ENCODE measurements at regions not wholly inside any gene's neighbourhood (a gene's known extent, or its start where the extent isn't known, plus 50 kb on each side); places are given as distances from the start of the nearest gene placed in this dataset.

DNA sequence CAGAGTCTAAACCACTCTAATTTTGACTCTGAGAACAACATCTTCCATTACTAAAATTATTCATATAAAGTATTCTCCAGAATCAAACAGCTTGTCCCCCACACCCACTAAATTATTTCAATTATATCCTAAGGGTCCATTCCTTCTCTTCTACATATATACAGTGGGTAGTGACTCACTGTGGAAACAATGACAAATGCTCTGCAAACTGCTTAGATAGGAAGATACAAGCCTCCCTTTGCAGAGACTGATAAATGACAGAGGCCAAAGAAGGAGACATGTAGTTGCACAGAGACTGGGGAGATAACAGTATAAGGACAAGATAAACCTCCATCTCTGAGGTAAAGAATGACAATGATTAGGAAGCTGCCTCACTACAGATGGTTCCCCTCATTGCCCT lies 1087.4 kb downstream of the AGBL1 start:
- H3K27ac ChIP-seq (ENCODE audit: low read length) = no peak overlapping the region
- DNase-seq (ENCODE audit: low read depth, low spot score) = no peak
- H3K4me3 ChIP-seq (ENCODE audit: low read length) = no peak overlapping the region
- no peaks in the 10 kb centered on the region for H3K4me1 ChIP-seq (ENCODE audit: control insufficient read depth, insufficient read depth, low read length)
- no peaks in the 10 kb centered on the region for H3K9me3 ChIP-seq (ENCODE audit: control insufficient read depth, insufficient read depth, low read length)
- H3K36me3 ChIP-seq (ENCODE audit: control insufficient read depth, insufficient read depth, low read length) = no peaks in the 10 kb centered on the region
- no peaks in the 10 kb centered on the region for H3K27me3 ChIP-seq (ENCODE audit: control insufficient read depth, insufficient read depth, low read length)

GRCh38 chr15:87155771-87156170 lies 1076.1 kb downstream of the AGBL1 start:
- Histone ChIP-seq H3K27ac (ENCODE audit: low read length) (no peak overlapping the region), H3K4me3 (ENCODE audit: low read length) (no peak overlapping the region), H3K4me1 (ENCODE audit: control insufficient read depth, insufficient read depth, low read length) (no peaks in the 10 kb centered on the region), H3K27me3 (ENCODE audit: control insufficient read depth, insufficient read depth, low read length) (no peaks in the 10 kb centered on the region), H3K9me3 (ENCODE audit: control insufficient read depth, insufficient read depth, low read length) (no peaks in the 10 kb centered on the region), H3K36me3 (ENCODE audit: control insufficient read depth, insufficient read depth, low read length) (no peaks in the 10 kb centered on the region)
- WGBS (ENCODE audit: insufficient coverage, insufficient read length) = no CpG with 5 or more reads among the region's 4 CpGs
- DNase-seq (ENCODE audit: low read depth, low spot score) = no peak

GRCh38 chr15:87154761-87155160 lies 1075.1 kb downstream of the AGBL1 start:
- Histone ChIP-seq H3K36me3 (ENCODE audit: control insufficient read depth, insufficient read depth, low read length) (no peaks in the 10 kb centered on the region), H3K4me3 (ENCODE audit: low read length) (no peak overlapping the region), H3K27me3 (ENCODE audit: control insufficient read depth, insufficient read depth, low read length) (no peaks in the 10 kb centered on the region), H3K9me3 (ENCODE audit: control insufficient read depth, insufficient read depth, low read length) (no peaks in the 10 kb centered on the region), H3K4me1 (ENCODE audit: control insufficient read depth, insufficient read depth, low read length) (no peaks in the 10 kb centered on the region), H3K27ac (ENCODE audit: low read length) (no peak overlapping the region)
- DNase-seq (ENCODE audit: low read depth, low spot score) = no peak

DNA sequence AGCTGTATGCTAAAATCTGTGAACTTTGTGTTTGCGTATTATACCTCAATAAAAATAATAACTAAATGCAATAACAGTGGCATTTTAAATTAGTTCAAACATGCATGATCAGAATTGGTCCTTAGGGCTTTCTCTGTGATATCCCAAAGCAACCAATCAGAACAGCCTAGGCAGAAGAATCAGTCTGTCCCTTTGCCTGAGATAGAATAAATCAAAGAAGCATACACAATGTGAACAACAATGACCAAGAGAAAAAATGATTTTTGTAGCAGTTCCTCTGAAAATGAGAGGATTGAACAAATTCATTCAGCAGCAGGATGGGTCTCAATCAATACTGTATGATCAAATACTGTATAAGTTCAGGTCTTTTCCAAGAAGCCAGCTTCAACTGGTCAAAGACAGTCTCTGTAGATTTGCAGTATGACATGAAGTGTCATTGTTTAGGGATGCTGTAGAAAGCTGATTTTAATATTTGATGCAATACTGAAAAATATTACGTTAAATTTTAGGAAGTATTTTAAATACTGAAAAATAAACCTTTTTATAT lies 1071.6 kb downstream of the AGBL1 start:
- H3K27me3 ChIP-seq (ENCODE audit: control insufficient read depth, insufficient read depth, low read length) = no peaks in the 10 kb centered on the region
- H3K4me3 ChIP-seq (ENCODE audit: low read length) = no peak overlapping the region
- no peaks in the 10 kb centered on the region for H3K36me3 ChIP-seq (ENCODE audit: control insufficient read depth, insufficient read depth, low read length)
- no peak for DNase-seq (ENCODE audit: low read depth, low spot score)
- WGBS (ENCODE audit: insufficient coverage, insufficient read length) = 100% methylated on average over 1 of the region's 2 CpGs
- H3K4me1 ChIP-seq (ENCODE audit: control insufficient read depth, insufficient read depth, low read length) = no peaks in the 10 kb centered on the region
- no peaks in the 10 kb centered on the region for H3K9me3 ChIP-seq (ENCODE audit: control insufficient read depth, insufficient read depth, low read length)
- H3K27ac ChIP-seq (ENCODE audit: low read length) = no peak overlapping the region

GRCh38 chr15:87145696-87146095 lies 1066.0 kb downstream of the AGBL1 start:
- WGBS (ENCODE audit: insufficient coverage, insufficient read length) = no CpG with 5 or more reads among the region's 2 CpGs
- no peak for DNase-seq (ENCODE audit: low read depth, low spot score)

GRCh38 chr15:87144775-87145174 lies 1065.1 kb downstream of the AGBL1 start:
- no peaks in the 10 kb centered on the region for H3K4me1 ChIP-seq (ENCODE audit: control insufficient read depth, insufficient read depth, low read length)
- no peak overlapping the region for H3K4me3 ChIP-seq (ENCODE audit: low read length)
- H3K27me3 ChIP-seq (ENCODE audit: control insufficient read depth, insufficient read depth, low read length) = no peaks in the 10 kb centered on the region
- no CpG with 5 or more reads among the region's 1 CpG for WGBS (ENCODE audit: insufficient coverage, insufficient read length)
- no peaks in the 10 kb centered on the region for H3K36me3 ChIP-seq (ENCODE audit: control insufficient read depth, insufficient read depth, low read length)
- no peak overlapping the region for H3K27ac ChIP-seq (ENCODE audit: low read length)
- no peak for DNase-seq (ENCODE audit: low read depth, low spot score)
- no peaks in the 10 kb centered on the region for H3K9me3 ChIP-seq (ENCODE audit: control insufficient read depth, insufficient read depth, low read length)

More at GRCh38 chr15:87145696-87146095, 1066.0 kb downstream of the AGBL1 start:
- H3K36me3 ChIP-seq (ENCODE audit: control insufficient read depth, insufficient read depth, low read length) = no peaks in the 10 kb centered on the region
- no peak overlapping the region for H3K4me3 ChIP-seq (ENCODE audit: low read length)
- H3K4me1 ChIP-seq (ENCODE audit: control insufficient read depth, insufficient read depth, low read length) = no peaks in the 10 kb centered on the region
- no peak overlapping the region for H3K27ac ChIP-seq (ENCODE audit: low read length)
- H3K27me3 ChIP-seq (ENCODE audit: control insufficient read depth, insufficient read depth, low read length) = no peaks in the 10 kb centered on the region
- no peaks in the 10 kb centered on the region for H3K9me3 ChIP-seq (ENCODE audit: control insufficient read depth, insufficient read depth, low read length)

DNA sequence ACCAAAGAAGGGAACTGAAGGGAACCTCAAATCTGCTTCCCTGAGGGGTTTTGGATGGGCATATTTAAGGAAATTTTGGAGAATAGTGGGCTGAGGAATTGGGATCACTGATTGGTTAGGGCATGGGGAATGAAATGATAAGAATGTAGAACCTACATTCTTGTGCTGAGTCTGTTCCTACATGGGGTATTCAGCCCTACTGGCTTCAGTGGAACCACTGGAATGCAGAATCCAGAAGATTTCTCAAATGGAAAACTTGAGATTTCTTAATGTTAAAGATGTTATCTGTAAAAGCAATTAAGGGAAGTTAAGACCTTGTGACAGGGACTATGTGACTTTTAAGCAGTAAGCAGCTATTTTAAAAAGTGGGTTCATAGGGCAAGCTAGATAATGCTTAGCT lies 1062.4 kb downstream of the AGBL1 start:
- H3K27me3 ChIP-seq (ENCODE audit: control insufficient read depth, insufficient read depth, low read length) = no peaks in the 10 kb centered on the region
- H3K9me3 ChIP-seq (ENCODE audit: control insufficient read depth, insufficient read depth, low read length) = no peaks in the 10 kb centered on the region
- H3K27ac ChIP-seq (ENCODE audit: low read length) = no peak overlapping the region
- no peaks in the 10 kb centered on the region for H3K4me1 ChIP-seq (ENCODE audit: control insufficient read depth, insufficient read depth, low read length)
- no peaks in the 10 kb centered on the region for H3K36me3 ChIP-seq (ENCODE audit: control insufficient read depth, insufficient read depth, low read length)
- no peak overlapping the region for H3K4me3 ChIP-seq (ENCODE audit: low read length)
- DNase-seq (ENCODE audit: low read depth, low spot score) = no peak

DNA sequence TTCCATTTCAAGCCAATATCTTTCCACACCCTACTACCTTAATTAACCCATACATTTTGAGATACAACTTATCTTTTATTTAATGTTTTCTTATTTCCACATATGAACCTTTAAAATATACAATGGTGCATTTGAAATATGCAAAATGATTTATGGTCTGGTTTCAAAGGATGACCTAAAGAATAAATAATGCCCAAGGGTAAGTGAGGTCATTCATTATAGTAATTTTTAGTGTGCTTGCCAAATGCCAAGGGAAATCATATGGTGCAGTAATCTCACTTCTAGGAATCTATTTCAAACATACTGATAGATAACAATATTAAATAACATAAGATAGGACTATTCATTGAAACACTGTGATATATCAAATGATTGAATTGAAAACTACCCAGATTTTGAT lies 1055.4 kb downstream of the AGBL1 start:
- Histone ChIP-seq H3K27me3 (ENCODE audit: control insufficient read depth, insufficient read depth, low read length) (no peaks in the 10 kb centered on the region), H3K4me1 (ENCODE audit: control insufficient read depth, insufficient read depth, low read length) (no peaks in the 10 kb centered on the region), H3K36me3 (ENCODE audit: control insufficient read depth, insufficient read depth, low read length) (no peaks in the 10 kb centered on the region), H3K9me3 (ENCODE audit: control insufficient read depth, insufficient read depth, low read length) (no peaks in the 10 kb centered on the region), H3K27ac (ENCODE audit: low read length) (no peak overlapping the region), H3K4me3 (ENCODE audit: low read length) (no peak overlapping the region)
- DNase-seq (ENCODE audit: low read depth, low spot score) = no peak

GRCh38 chr15:87133704-87134103 lies 1054.0 kb downstream of the AGBL1 start:
- Histone ChIP-seq H3K36me3 (ENCODE audit: control insufficient read depth, insufficient read depth, low read length) (no peaks in the 10 kb centered on the region), H3K27ac (ENCODE audit: low read length) (no peak overlapping the region), H3K4me1 (ENCODE audit: control insufficient read depth, insufficient read depth, low read length) (no peaks in the 10 kb centered on the region), H3K4me3 (ENCODE audit: low read length) (no peak overlapping the region), H3K27me3 (ENCODE audit: control insufficient read depth, insufficient read depth, low read length) (no peaks in the 10 kb centered on the region), H3K9me3 (ENCODE audit: control insufficient read depth, insufficient read depth, low read length) (no peaks in the 10 kb centered on the region)
- no peak for DNase-seq (ENCODE audit: low read depth, low spot score)

GRCh38 chr15:87131067-87131466 lies 1051.4 kb downstream of the AGBL1 start:
- Histone ChIP-seq H3K27ac (ENCODE audit: low read length) (no peak overlapping the region), H3K9me3 (ENCODE audit: control insufficient read depth, insufficient read depth, low read length) (no peaks in the 10 kb centered on the region), H3K4me3 (ENCODE audit: low read length) (no peak overlapping the region), H3K4me1 (ENCODE audit: control insufficient read depth, insufficient read depth, low read length) (no peaks in the 10 kb centered on the region), H3K27me3 (ENCODE audit: control insufficient read depth, insufficient read depth, low read length) (no peaks in the 10 kb centered on the region), H3K36me3 (ENCODE audit: control insufficient read depth, insufficient read depth, low read length) (no peaks in the 10 kb centered on the region)
- no peak for DNase-seq (ENCODE audit: low read depth, low spot score)
- no CpG with 5 or more reads among the region's 1 CpG for WGBS (ENCODE audit: insufficient coverage, insufficient read length)

DNA sequence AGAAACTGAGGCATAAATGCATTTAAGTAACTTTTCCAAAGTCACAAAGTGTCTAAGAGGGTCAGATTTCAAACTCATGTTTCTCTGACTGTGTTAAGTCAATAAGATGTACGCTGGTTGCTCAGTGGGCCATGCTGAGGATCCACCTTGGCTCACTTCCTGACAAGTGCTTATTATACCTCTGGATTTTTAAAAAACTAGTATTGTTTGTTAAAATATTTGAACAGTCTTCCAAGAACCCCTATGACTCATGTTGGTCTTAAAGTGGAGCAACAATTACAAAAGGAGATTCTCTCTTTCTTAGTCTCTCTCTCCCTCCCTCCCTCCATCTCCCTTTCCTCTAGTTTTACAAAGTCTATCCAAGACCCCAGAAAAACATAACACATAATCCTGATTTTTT lies 1050.2 kb downstream of the AGBL1 start:
- no CpG with 5 or more reads among the region's 1 CpG for WGBS (ENCODE audit: insufficient coverage, insufficient read length)

More for the DNA sequence above, 1050.2 kb downstream of the AGBL1 start:
- H3K4me1 ChIP-seq (ENCODE audit: control insufficient read depth, insufficient read depth, low read length) = no peaks in the 10 kb centered on the region
- no peaks in the 10 kb centered on the region for H3K27me3 ChIP-seq (ENCODE audit: control insufficient read depth, insufficient read depth, low read length)
- H3K27ac ChIP-seq (ENCODE audit: low read length) = no peak overlapping the region
- H3K4me3 ChIP-seq (ENCODE audit: low read length) = no peak overlapping the region
- H3K9me3 ChIP-seq (ENCODE audit: control insufficient read depth, insufficient read depth, low read length) = no peaks in the 10 kb centered on the region
- no peaks in the 10 kb centered on the region for H3K36me3 ChIP-seq (ENCODE audit: control insufficient read depth, insufficient read depth, low read length)
- no peak for DNase-seq (ENCODE audit: low read depth, low spot score)
